GM19397 (cell line): ENCODE measurements at regions not wholly inside any gene's neighbourhood (a gene's known extent, or its start where the extent isn't known, plus 50 kb on each side); places are given as distances from the start of the nearest gene placed in this dataset.

Experiments
- ATAC-seq: cut with Tn5 transposase; IDR thresholded peaks from one replicate; pipeline ENCODE4 v1.9.1; 2021; ENCODE audit warnings: mild to moderate bottlenecking, moderate library complexity; ENCODE audit not compliant: unreplicated experiment

GRCh38 chr1:55706397-55706796 is 491.2 kb upstream of the USP24 start:
- ATAC-seq = no peak

- ATAC-seq = no peak
Observed at GRCh38 chr1:55703726-55704363, 488.7 kb upstream of the USP24 start.

GRCh38 chr1:55702064-55702463 is 486.9 kb upstream of the USP24 start:
- no peak for ATAC-seq

GRCh38 chr1:55700359-55701130 is 485.4 kb upstream of the USP24 start:
- ATAC-seq = no peak

DNA sequence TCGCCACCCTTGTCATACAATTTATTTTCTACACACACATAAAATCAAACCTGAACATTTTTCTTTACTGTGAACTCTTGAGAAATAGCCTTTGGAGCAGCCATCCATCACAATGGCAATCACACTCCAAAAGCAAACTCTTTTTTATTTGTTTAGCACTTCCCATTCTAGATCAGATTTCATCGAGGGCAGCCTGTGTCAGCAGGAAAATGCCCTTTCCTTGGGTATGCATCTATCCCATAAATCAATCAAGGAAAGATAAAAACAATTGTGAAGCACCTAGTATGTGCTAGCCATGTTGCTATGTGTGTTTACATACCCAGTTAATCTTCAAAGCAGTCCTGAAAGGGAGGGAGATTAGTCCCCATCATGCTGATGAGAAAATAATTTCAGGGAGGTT is 484.1 kb upstream of the USP24 start:
- ATAC-seq = no peak

DNA sequence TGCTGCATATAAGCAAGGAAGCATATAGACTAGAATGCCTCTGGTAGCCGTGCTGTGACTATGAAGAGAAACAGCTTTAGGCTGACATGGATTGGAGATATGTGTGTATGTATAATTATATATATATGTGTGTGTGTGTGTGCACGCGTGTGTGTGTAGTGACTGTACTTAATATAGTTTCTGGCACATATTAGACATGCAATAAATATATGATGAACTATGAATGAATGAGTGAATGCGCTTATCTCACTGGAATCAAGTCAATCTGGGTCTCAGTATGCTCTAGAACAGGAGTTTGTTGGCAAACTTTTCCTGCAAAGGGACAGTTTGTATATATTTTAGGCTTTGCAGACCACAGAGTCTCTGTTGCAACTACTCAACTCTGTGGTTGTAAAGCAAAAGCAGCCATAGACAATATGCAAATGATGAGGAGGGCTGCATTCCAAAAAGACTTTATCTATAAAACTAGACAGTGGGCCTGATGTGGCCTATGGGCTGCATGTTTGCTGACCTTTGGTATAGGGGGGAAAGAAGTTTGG is 482.9 kb upstream of the USP24 start:
- ATAC-seq = no peak

- no peak for ATAC-seq
Observed at GRCh38 chr1:55696891-55697290, 481.7 kb upstream of the USP24 start.

GRCh38 chr1:55696181-55696754 is 481.1 kb upstream of the USP24 start:
- no peak for ATAC-seq

DNA sequence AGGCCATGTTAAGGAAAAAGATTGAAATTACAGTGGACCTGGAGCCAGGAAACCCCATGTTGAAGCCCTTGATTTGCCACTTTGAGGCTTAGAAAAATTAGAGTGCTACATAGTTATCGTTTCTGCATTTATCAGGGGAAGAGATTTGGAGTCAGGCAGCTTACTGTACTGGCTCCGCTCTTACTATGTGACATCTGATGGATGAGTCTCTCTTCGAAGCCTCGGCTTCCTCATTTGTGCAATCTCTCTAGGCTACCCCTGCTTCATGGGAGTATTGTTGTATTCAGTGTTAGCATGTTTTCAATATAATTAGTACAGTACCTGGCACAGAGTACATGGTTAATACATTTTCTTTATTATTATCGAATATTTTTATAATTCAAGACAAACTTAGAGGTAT is 480.4 kb upstream of the USP24 start:
- ATAC-seq = no peak

- ATAC-seq = no peak
Observed at GRCh38 chr1:55695151-55695550, 480.0 kb upstream of the USP24 start.

DNA sequence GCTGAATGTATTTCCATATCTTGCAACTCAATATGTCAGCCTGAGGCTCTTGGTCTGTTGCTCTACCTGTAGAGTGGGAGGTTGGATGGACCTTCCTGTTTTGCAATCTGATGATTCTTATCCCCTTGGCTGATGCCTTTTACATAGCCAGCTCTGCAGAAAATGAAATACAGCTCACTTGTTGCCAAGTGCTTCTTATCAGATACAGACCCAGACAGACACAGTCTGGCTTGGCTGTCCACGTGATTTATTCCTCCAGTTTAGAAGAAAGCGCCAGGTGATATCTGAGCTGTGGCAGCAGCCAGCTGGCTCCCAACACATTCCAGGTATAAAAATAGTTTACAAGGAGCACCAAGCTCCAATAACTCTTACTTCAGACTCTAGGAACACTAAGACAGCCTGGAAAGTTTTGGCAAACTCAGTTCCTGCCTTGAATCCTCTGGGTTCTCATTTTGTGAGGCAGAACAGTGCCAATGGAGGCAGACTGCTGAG is 479.2 kb upstream of the USP24 start:
- ATAC-seq = no peak

GRCh38 chr1:55692726-55693125 is 477.6 kb upstream of the USP24 start:
- no peak for ATAC-seq

DNA sequence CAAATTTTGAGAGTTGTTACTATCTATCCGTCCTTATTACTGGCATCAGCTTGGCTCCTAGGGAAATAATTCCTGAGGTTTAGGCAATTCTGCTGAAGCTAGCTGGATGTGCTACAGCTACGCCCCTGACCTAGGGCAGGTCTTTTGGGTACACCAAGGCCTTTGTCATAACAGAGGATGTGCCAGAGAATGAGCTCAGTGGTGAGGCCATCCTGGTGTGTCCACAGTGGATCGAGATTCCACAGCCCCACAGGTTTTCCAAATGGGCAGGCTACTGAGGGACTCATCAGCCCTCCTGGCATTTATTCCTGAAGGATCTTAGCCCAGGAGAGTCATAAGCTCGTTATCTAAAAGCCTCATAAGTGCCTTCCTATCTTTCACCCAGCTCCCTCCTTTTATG is 475.2 kb upstream of the USP24 start:
- ATAC-seq = no peak

- no peak for ATAC-seq
Observed at GRCh38 chr1:55689800-55690199, 474.6 kb upstream of the USP24 start.

DNA sequence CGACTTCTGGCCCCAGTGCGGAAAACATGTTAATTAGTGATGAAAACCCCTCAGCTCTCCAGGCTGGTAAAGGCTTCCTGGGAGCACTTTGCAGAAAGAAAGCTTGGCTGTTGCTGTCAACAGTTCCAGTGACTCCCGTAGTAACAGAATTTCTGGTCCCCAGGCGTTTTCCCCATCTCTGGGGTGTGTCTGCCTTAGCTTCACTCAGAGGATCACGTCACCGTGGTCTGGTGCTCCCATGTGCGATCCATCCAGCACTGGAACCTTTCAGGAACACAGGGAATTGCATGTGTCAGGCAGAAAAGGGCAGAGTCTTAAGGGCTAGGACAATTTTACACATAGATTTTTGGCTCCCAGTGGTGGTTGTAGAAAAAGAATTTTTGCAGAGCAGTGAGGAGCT is 470.4 kb upstream of the USP24 start:
- ATAC-seq = no peak

DNA sequence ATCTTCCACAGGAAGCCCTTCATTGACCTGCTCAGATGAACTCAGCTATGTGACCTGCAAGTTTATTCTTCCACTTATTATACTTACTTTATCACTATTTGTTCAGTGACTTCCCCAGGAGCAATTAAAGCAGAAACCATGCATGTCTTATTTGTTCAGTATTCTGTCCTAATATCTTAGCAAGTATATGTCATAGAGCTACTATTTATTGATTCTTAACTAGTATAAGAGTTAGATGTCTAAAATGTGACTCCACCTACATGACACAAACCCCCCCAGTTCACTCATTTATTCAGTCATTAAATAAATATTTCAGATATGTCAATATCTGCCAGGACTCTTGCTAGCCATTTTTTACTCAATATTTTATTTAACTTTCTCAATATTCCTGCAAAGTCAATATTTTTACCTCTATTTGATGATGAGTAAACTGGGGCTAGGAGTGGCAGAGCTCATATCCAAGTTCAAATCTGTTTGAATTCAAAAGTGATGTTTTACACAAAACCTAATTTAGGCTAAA is 469.0 kb upstream of the USP24 start:
- ATAC-seq = no peak

GRCh38 chr1:55682198-55682597 is 467.0 kb upstream of the USP24 start:
- no peak for ATAC-seq

DNA sequence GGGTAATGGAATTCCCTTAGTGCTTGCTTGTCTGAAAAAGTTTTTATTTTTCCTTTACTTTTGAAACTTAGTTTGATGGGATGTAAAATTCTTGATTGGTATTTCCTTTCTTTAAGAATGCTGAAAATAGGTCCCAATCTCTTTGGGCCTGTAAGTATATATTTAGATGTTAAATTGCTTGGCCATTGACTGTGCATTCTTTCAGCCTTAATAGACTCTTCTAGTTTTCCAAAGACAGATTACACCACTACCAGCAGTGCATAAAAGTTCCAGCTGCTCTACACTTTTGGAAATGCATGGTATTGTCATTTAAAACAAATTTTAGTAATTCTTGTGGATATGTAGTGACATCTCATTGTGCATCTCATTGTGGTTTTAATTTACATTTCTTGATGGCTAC is 464.8 kb upstream of the USP24 start:
- no peak for ATAC-seq

DNA sequence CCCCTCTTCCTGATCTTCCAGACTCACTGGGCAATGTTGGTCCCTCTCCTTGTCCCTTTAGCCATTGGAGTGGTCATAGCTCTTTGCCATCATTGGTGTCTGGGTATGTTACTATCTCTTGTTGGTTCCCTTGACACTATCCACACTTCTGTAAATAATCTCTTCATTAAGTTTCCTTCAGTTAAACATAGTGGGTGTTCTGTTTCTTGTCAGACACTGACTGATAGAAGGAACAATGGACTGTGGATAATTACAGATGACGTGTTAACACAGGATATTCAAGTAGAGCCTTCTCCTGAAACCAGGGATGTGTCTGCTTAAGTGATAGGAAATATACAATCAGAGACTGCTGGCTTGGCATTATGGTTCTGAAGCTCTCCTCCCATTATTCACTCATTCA is 458.3 kb upstream of the USP24 start:
- no peak for ATAC-seq

DNA sequence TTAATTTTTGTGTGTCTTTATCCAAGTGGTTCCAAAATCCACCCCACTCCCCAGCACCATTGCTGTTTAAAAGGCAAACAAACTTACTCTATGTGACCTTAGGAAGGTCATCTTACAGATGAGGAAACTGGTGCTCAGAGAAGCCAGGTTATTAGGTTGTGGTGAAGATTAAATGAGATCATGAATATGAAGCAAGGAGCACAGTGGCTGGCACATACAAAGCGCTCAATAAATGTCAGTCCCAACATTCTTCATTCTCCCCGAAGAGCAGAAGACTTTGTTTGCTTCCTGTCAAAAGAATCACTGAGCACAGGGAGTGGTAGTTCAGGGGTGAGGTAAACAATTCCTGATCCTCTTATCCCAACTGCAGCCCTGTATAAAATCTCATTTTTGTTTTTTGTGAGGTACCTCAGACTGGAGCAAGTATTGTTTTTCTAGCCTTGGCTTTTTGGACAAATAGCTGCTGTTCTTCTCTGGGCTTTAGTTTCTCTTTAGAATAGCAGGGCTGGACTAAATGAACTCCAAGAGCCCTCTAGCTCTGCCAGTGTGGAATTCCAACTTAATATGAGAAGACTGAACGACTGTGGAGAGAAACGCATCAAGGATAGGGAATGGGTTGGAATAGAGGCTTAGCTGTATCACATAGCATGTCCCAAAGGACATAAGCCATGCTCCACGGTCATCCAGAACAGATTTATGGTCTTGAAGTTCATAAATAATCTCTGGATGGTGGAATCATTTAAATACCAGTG is 455.3 kb upstream of the USP24 start:
- ATAC-seq = no peak

- no peak for ATAC-seq
Observed at GRCh38 chr1:55669293-55669692, 454.1 kb upstream of the USP24 start.
